GM12875 (cell line): ENCODE measurements at regions not wholly inside any gene's neighbourhood (a gene's known extent, or its start where the extent isn't known, plus 50 kb on each side); places are given as distances from the start of the nearest gene placed in this dataset.

Experiments used
- H3K4me3 ChIP-seq: one replicate; pipeline ENCODE4 v1.5.1; 2011; ENCODE audit warnings: low read depth, low read length, control low read depth
- CTCF ChIP-seq: IDR thresholded peaks from 2 replicates; pipeline ENCODE4 v1.5.1; 2011; ENCODE audit warnings: low read depth, mild to moderate bottlenecking, control low read depth, inconsistent platforms, low read length, moderate library complexity, borderline replicate concordance; ENCODE audit not compliant: insufficient read depth

GRCh38 chr18:67281746-67282145, 234.8 kb downstream of the DSEL start:
- no peak overlapping the region for H3K4me3 ChIP-seq
- TF ChIP-seq CTCF = no peak

DNA sequence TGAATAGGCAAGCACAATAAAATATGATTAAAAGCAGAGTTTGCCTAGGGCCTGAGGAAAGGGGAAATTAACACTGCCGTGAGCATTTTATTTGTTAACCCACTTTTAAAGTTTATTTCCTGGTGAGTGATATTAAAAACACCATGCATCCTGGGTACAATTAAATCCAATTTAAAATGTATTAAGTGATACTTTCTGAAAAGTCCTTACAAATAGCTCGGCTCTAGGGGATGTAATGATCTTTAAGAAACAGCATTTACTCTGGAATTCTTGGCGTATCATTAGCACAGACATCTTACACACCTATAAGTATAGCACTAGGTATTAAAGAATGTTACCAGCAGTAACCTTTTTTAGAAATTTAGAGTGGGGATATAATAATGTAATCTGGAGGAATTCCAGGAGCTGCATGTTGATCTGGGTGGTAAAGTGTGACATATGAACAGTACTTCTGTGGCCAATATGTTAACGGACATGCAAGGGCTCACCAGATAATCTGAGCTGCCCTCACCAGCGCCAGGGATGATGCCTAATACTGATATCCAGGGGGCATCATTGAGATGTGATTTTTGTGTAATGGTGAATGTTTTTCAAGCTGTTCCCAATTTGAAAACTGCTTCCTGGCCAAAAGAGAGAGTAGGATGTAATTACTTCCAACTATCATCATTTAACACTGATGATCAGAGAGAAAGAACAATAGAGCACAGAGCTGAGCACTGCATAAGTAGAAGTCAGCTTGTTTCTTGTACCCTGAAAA, 235.9 kb downstream of the DSEL start:
- no peak for TF ChIP-seq CTCF
- H3K4me3 ChIP-seq = no peak overlapping the region

DNA sequence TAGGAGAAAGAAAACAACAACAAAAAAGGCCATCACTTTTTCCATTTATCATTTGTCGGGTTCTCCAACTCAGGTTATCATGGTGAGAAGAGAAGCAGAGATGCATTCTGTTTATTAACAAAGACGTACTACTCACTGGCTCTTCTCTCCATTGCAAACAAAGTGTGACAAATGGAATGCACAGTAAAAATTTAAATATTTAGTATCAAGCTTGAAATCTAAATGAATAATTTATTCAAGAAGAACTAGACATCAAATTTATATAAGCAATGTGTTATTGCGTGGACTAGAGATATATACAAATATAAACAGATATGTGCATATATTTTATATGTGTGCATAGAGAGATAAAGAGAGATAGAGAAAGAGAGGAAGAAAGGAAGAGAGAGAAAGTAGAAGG, 236.5 kb downstream of the DSEL start:
- no peak overlapping the region for H3K4me3 ChIP-seq
- TF ChIP-seq CTCF = no peak

GRCh38 chr18:67278984-67279383, 237.5 kb downstream of the DSEL start:
- TF ChIP-seq CTCF = no peak
- no peak overlapping the region for H3K4me3 ChIP-seq

DNA sequence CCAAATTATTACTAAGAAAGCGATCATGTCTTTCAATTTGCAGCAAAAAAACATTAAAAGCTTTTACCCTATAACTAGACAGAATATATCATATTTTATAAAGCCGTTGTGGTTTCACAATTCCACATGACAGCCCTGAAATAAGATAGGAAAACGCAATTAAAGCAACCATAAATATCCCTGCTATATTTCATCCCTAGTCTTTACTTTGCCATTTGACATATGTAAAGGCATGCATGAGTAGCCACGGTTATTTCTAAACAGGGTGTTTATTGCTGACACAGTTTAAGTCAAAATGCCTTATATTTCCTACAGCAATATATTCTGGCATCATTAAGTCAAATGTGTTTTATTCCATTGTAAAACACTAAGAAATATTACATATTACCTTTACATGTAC, 239.9 kb downstream of the DSEL start:
- no peak for TF ChIP-seq CTCF
- H3K4me3 ChIP-seq = no peak overlapping the region

- no peak overlapping the region for H3K4me3 ChIP-seq
- TF ChIP-seq CTCF = no peak
These were observed 243.2 kb downstream of the DSEL start for GRCh38 chr18:67273288-67273687.

DNA sequence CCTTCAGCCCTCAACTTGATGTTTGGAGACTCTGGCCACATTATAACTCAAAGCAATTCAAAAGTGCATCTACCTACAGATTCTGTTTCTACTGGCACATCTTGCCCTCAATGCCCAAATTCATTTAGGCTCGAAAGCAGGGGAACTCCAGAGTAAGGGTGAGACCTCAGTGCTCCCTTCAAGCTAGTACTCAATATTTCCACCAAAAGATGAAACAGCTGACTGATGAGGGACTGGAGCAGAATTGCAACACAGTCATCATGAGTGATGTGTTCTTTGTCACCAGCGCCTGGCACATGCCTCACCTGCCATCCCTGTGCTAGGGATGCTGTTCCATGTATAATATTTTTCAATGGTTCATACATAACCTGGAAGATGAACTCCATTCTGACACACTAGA, 247.3 kb downstream of the DSEL start:
- TF ChIP-seq CTCF = no peak
- no peak overlapping the region for H3K4me3 ChIP-seq
